OCI-LY3 (cell line): ENCODE measurements at regions not wholly inside any gene's neighbourhood (a gene's known extent, or its start where the extent isn't known, plus 50 kb on each side); places are given as distances from the start of the nearest gene placed in this dataset.

Source experiments
- H2AFZ ChIP-seq: fragments of 200-600, 300-600 bp; shearing (Covaris generic); 2 replicates; pipeline ENCODE4 v1.6.0; 2014; ENCODE audit warnings: antibody characterized with exemption, low read depth, low read length
- H3K27ac ChIP-seq: fragments of 200-600, 300-600 bp; sonication (generic); 2 replicates; pipeline ENCODE4 v1.5.1; 2014; ENCODE audit warnings: mild to moderate bottlenecking, low read length, moderate library complexity, mixed read lengths
- H3K27me3 ChIP-seq: fragments of 200-600, 300-600 bp; sonication (generic); 2 replicates; pipeline ENCODE4 v1.6.1; 2014; ENCODE audit warnings: low read depth, low read length, mixed read lengths
- H3K36me3 ChIP-seq: fragments of 200-600, 300-600 bp; sonication (generic); replicated peaks from 2 replicates; pipeline ENCODE3; 2014; ENCODE audit warnings: low read depth, low read length, mixed read lengths
- H3K4me1 ChIP-seq: fragments of 300-600, 200-600 bp; sonication (generic); 2 replicates; pipeline ENCODE4 v1.6.1; 2014; ENCODE audit warnings: low read length, mixed read lengths
- H3K4me2 ChIP-seq: fragments of 200-600, 300-600 bp; sonication (generic); 2 replicates; pipeline ENCODE4 v1.6.1; 2014; ENCODE audit warnings: low read length, mixed read lengths
- H3K4me3 ChIP-seq: fragments of 300-600, 200-600 bp; sonication (generic); 2 replicates; pipeline ENCODE4 v1.5.1; 2014; ENCODE audit warnings: antibody characterized with exemption, mild to moderate bottlenecking, low read length, moderate library complexity
- H3K79me2 ChIP-seq: fragments of 300-600, 200-600 bp; shearing (Covaris generic); 2 replicates; pipeline ENCODE4 v1.6.1; 2014; ENCODE audit warnings: mild to moderate bottlenecking, low read length, mixed read lengths
- H3K9ac ChIP-seq: fragments of 300-600, 200-600 bp; shearing (Covaris generic); 2 replicates; pipeline ENCODE4 v1.6.0; 2014; ENCODE audit warnings: mild to moderate bottlenecking, low read length, moderate library complexity
- H3K9me3 ChIP-seq: fragments of 200-600, 300-600 bp; shearing (Covaris generic); 2 replicates; pipeline ENCODE4 v1.6.1; 2014; ENCODE audit warnings: low read length, mixed read lengths; ENCODE audit not compliant: insufficient read depth
- H4K20me1 ChIP-seq: fragments of 200-600, 300-600 bp; sonication (generic); 2 replicates; pipeline ENCODE4 v1.6.1; 2016; ENCODE audit warnings: low read length, mixed read lengths; ENCODE audit not compliant: insufficient read depth
- EZH2phosphoT487 ChIP-seq: fragments of 200-600 bp; shearing (Covaris generic); IDR thresholded peaks from 2 replicates; pipeline ENCODE4 v1.6.1; 2018; ENCODE audit warnings: antibody characterized with exemption, mixed run types, low read depth
- TF ChIP-seq, protein P1 (sequence below): fragments of 200-600, 300-600 bp; sonication (generic); IDR thresholded peaks from 2 replicates; pipeline ENCODE4 v1.5.1; 2014; ENCODE audit warnings: antibody characterized with exemption, low read length, low read depth

DNA sequence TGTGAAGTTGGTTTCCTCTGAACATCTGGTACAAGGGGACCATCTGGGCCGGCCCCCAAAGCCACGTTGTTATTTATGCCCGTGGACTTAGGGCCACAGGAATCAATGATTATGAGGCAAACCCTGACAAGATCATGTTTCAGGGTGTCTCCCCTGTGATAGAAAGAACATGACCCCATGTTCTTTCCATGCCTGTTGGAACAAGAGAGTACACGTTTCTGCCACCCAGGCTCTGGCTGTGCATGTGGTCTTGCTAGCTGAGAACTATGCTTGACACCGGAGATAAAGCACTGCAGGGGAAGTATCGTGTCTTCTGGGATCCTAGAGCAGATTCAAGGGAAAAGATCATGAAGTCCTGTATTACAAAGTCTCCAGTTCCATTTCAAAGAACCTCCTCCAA is 64.2 kb downstream of the TMEM17 start:
- TF ChIP-seq, protein P1, sequence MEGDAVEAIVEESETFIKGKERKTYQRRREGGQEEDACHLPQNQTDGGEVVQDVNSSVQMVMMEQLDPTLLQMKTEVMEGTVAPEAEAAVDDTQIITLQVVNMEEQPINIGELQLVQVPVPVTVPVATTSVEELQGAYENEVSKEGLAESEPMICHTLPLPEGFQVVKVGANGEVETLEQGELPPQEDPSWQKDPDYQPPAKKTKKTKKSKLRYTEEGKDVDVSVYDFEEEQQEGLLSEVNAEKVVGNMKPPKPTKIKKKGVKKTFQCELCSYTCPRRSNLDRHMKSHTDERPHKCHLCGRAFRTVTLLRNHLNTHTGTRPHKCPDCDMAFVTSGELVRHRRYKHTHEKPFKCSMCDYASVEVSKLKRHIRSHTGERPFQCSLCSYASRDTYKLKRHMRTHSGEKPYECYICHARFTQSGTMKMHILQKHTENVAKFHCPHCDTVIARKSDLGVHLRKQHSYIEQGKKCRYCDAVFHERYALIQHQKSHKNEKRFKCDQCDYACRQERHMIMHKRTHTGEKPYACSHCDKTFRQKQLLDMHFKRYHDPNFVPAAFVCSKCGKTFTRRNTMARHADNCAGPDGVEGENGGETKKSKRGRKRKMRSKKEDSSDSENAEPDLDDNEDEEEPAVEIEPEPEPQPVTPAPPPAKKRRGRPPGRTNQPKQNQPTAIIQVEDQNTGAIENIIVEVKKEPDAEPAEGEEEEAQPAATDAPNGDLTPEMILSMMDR = no peak
- TF ChIP-seq EZH2phosphoT487 = no peak
- Histone ChIP-seq H3K27ac (no peak overlapping the region; the same call in 1 of the 2 replicates), H3K4me1 (peaks cover 38% of the 10 kb centered on the region), H3K79me2 (no peaks in the 10 kb centered on the region), H3K4me2 (no peak overlapping the region), H3K4me3 (no peak overlapping the region), H3K9me3 (no peaks in the 10 kb centered on the region), H3K27me3 (no peaks in the 10 kb centered on the region), H2AFZ (no peak overlapping the region), H3K36me3 (no peaks in the 10 kb centered on the region), H4K20me1 (no peaks in the 10 kb centered on the region), H3K9ac (no peak overlapping the region)

DNA sequence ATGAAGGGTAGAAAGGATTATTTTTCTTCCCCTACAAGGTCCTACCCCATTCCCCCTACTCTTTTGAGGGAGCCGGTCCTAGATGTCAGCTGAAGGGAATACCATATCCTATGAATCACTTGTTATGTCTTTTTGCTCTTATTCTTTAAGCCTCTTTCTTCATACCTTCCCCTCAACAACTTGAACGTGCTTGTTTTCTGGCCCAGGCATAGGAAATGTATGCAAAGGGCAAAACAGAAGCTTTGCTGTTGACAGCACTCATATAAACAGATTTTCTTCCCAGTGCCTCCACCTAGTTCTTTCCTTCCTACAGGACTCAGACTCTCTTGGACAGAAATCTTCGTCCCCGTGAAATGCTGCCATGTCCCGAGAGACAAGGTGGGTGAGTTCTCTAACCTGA is 64.6 kb downstream of the TMEM17 start:
- Histone ChIP-seq H4K20me1 (no peaks in the 10 kb centered on the region), H2AFZ (no peak overlapping the region), H3K4me3 (no peak overlapping the region), H3K9ac (no peak overlapping the region; the same call in 1 of the 2 replicates), H3K27ac (peak overlapping the region; percentile 87), H3K79me2 (no peaks in the 10 kb centered on the region), H3K27me3 (no peaks in the 10 kb centered on the region), H3K4me1 (peaks cover 42% of the 10 kb centered on the region), H3K4me2 (no peak overlapping the region; the same call in 1 of the 2 replicates), H3K36me3 (no peaks in the 10 kb centered on the region), H3K9me3 (no peaks in the 10 kb centered on the region)
- TF ChIP-seq EZH2phosphoT487 = no peak
- TF ChIP-seq, protein P1 = no peak

DNA sequence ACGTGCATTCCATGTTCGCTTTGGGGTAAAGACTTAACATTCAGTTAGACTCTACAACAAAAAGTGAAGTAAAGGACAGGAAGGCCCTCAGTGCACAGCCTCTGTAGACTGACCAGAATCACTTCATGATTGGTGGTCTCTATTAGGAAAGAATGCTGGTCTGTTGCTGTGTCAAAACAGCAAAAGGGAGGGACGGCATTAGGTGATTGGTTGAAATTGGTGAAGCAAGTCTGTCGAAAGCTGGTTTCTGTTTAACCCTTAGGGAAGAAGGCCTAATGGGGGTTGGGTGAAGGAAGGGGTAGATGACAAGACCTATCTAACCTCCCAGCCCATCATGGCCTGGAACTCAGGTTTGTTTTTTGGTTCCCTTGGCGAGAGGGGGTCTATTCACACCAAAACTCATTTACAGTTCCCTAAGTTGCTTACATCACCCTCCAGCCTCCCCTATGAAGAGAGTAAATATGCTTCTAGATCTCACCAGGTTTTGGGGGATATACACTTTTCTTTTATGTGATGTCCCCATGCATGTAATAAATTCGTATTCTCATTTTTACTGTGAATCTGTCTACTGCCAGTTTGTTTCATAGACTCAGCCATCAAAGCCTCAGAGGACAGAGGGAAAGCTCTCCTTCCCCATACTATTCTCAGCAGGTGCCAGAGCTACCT is 65.6 kb downstream of the TMEM17 start:
- Histone ChIP-seq H3K9ac (peak overlapping the region; percentile 26; the same call in 1 of the 2 replicates), H3K4me2 (peak overlapping the region; percentile 38), H3K4me1 (peaks cover 52% of the 10 kb centered on the region), H3K36me3 (no peaks in the 10 kb centered on the region), H2AFZ (peak overlapping the region; percentile 48), H3K79me2 (no peaks in the 10 kb centered on the region), H3K4me3 (peak overlapping the region; percentile 17; the same call in 1 of the 2 replicates), H3K27me3 (no peaks in the 10 kb centered on the region), H4K20me1 (no peaks in the 10 kb centered on the region), H3K27ac (peak overlapping the region; percentile 87), H3K9me3 (no peaks in the 10 kb centered on the region)
- TF ChIP-seq, protein P1 = no peak
- no peak for TF ChIP-seq EZH2phosphoT487

DNA sequence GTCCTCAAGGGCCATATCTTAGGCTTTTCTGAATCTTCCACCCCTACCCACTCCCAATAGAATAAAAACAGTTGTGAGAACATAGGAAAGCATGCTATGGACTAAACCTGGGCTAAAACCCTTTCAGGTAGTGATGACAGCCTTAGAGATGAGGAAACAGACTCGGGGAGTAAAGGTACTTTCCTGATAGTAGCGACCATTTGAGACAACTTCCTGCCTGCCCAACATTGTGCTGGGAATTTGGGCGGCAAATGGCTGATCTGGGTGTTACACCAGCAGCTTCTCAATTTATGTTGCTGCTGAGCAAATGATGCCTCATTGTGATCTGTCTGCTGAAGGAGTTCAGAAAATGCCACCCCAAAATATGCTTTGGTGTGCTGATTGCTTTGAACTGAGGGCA is 66.6 kb downstream of the TMEM17 start:
- Histone ChIP-seq H3K79me2 (no peaks in the 10 kb centered on the region), H2AFZ (peak overlapping the region; percentile 48; the same call in 1 of the 2 replicates), H3K36me3 (no peaks in the 10 kb centered on the region), H3K27ac (peak overlapping the region; percentile 87), H3K4me1 (peaks cover 62% of the 10 kb centered on the region), H3K4me2 (peak overlapping the region; percentile 38; the same call in 1 of the 2 replicates), H3K9me3 (no peaks in the 10 kb centered on the region), H3K27me3 (no peaks in the 10 kb centered on the region), H3K4me3 (no peak overlapping the region; the same call in 1 of the 2 replicates), H4K20me1 (no peaks in the 10 kb centered on the region), H3K9ac (peak overlapping the region; percentile 26; the same call in 1 of the 2 replicates)
- TF ChIP-seq EZH2phosphoT487 = no peak
- TF ChIP-seq, protein P1 = no peak
